NCI-H2196 treated with DMSO at 0.1 percent for 48 hours (cell line): ENCODE measurements at regions not wholly inside any gene's neighbourhood (a gene's known extent, or its start where the extent isn't known, plus 50 kb on each side); places are given as distances from the start of the nearest gene placed in this dataset.

Experiments used
- DNase-seq: peaks from one replicate; lab custom pipeline; 2025; ENCODE audit not compliant: unreplicated experiment; lab: John Stamatoyannopoulos, UW

GRCh38 chr10:126846959-126847358 is 58.3 kb upstream of the DOCK1 start:
- no peak for DNase-seq

DNA sequence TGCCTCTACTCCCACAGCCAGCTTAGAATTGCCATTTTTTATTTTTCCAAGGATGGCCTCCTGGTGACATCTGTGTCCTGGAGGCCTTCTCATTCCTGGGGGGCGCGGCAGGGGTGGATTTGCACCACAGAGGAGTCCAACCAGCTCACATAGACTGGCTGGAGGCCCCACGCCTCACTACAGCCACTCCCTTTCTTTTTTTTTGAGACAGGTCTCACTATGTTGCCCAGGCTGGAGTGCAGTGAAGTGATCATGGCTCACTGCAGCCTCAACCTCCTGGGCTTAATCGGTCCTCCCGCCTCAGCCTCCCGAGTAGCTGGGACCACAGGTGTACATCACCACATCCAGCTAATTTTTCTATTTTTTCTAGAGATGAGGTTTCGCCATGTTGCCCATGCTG is 57.6 kb upstream of the DOCK1 start:
- no peak for DNase-seq

DNA sequence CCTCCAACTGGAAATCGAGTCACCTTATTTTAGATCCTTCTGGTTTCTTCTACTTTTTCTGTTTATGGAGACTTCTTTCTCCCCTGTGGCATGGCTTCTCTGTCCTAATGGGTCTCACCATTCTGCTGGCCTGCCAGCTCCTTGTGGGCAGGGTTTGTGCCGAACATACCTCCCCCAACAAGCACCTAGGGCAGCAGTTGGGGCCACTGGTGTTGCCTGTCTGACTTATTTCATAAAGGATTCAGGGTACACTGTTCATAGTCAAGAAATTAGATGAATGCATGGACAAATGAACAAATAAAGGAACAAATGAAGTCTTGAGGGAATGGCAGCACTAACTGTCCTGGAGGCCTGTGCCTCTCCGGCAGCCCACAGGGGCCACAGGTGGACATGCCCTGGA is 55.6 kb upstream of the DOCK1 start:
- no peak for DNase-seq

- no peak for DNase-seq
Observed at GRCh38 chr10:126851414-126852108, 53.7 kb upstream of the DOCK1 start.

DNA sequence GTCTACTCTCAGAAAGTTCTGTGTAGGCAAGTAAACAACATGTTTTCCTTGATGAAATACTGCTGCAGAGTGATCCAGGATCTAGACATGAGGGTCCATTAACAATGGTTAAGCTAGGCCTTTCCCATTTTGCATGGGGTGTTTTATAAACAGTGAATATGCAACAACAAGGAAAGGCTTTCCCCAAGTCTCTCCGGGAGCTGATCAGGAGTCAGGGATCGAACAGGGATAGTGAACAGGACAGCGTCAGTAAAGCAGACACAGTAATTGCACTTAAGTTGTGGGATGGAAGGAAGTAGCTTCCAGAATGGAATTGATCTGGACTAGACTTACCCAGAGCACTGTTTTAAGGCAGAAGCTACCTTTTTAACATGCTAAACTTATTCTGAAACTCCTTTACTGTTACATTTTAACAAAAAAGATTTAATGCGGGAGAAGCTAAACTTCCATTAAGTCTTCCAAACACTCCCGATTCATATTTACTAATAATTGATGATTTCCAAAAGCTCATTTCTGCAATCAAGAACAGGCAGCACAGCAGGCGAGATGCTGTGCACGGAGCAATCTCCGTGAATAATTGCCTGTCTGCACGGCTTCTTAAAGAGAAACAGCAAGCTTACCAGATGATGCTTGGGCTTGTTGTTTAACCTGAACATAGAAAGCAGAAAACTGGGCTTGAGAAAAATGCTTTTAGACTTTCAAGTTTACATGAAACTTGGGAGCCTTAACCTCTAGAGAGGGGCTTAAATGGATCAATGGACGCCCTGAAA is 50.3 kb upstream of the DOCK1 start:
- no peak for DNase-seq
